GM12878 (cell line): ENCODE measurements at regions not wholly inside any gene's neighbourhood (a gene's known extent, or its start where the extent isn't known, plus 50 kb on each side); places are given as distances from the start of the nearest gene placed in this dataset.

ENCODE experiments used
- CTCF ChIP-seq, 3 experiments: IDR thresholded peaks in 2 of 3; conservative IDR thresholded peaks in 1 of 3; 2 replicates each; pipeline ENCODE4 v1.5.1; 2011; ENCODE audit warnings: low read depth in 3 of 3, low read length in 3 of 3, mild to moderate bottlenecking in 3 of 3, control low read depth in 2 of 3, moderate library complexity in 2 of 3, inconsistent platforms in 1 of 3, mixed read lengths in 1 of 3; ENCODE audit not compliant: control insufficient read depth in 2 of 3, insufficient read depth in 1 of 3; ENCODE audit errors: extremely low read depth in 1 of 3
- ETV6 ChIP-seq, 2 experiments: fragments of 450-650 bp in 1 of 2; IDR thresholded peaks in 1 of 2; conservative IDR thresholded peaks in 1 of 2; 2 replicates each; pipeline ENCODE4 v1.6.1; 2014; ENCODE audit warnings: antibody characterized with exemption in 1 of 2, borderline replicate concordance in 1 of 2, low read depth in 1 of 2, mild to moderate bottlenecking in 1 of 2, moderate library complexity in 1 of 2
- POLR2A ChIP-seq: IDR thresholded peaks from 2 replicates; pipeline ENCODE4 v1.6.1; 2011; ENCODE audit warnings: low read depth, mild to moderate bottlenecking, low read length
- REST ChIP-seq: IDR thresholded peaks from 2 replicates; pipeline ENCODE4 v1.6.1; 2012; ENCODE audit warnings: mild to moderate bottlenecking, low read depth, low read length

- TF ChIP-seq ETV6 (conservative IDR thresholded peaks at IDR 0.05 in 1 of 2, IDR thresholded peaks at IDR 0.05 in 1 of 2; ENCODE audit: borderline replicate concordance in 1 of 2, low read depth in 1 of 2) (no peak), REST (no peak), POLR2A (no peak), CTCF (IDR thresholded peaks at IDR 0.05 in 2 of 3, conservative IDR thresholded peaks at IDR 0.05 in 1 of 3; ENCODE audit: control insufficient read depth in 2 of 3, extremely low read depth in 1 of 3, insufficient read depth in 1 of 3, low read depth in 3 of 3, low read length in 3 of 3) (no peak)
Measured at GRCh38 chr18:70414315-70414900, 125.6 kb downstream of the SOCS6 start.
